GM19328 (cell line): ENCODE measurements at regions not wholly inside any gene's neighbourhood (a gene's known extent, or its start where the extent isn't known, plus 50 kb on each side); places are given as distances from the start of the nearest gene placed in this dataset.
A peak's percentile ranks its signal among the peaks of the same experiment; 100 is the strongest.

Experiments used
- ATAC-seq: cut with Tn5 transposase; IDR thresholded peaks from one replicate; pipeline ENCODE4 v1.9.1; 2021; ENCODE audit warnings: mild to moderate bottlenecking, moderate library complexity; ENCODE audit not compliant: unreplicated experiment

DNA sequence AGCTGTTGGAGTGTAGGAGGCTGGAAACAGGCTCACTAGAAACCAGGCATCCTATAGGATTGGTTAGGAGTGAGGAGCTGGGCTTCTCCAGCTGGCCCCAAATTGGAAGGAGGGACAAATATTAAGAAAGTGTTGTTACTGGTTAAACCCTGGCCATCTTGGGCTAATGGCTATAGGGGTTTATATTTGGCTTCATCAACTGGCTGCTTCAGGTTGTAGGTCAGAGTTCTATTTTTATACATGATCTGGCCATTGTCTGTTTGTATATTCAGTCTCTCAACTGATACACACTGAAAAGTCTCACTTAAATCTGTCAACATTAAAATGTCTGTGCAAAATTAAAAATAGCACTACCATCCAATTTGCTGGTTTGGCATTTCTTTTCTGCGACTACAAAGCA, 70.2 kb upstream of the ARRDC4 start:
- ATAC-seq: no peak

GRCh38 chr15:97892167-97892938, 68.2 kb upstream of the ARRDC4 start:
- no peak for ATAC-seq

DNA sequence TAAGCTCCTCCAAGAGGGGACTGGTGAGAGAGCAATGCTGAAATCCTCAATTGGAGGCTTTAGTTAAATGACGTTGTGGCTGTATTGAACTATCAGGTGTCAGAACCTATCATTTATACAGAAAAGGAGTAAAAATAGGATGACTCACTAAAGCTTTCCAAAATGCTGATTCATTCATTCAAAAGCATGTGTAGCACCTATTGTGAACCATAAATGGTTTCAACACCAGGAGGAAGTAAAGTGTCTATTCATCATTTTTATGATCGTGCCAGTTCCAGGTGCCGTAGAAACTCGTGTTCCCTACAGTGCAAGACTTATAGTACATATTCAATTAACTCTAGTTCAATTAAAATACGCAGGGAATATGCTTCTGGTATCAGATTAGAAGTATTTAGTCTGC, 66.5 kb upstream of the ARRDC4 start:
- ATAC-seq: no peak

GRCh38 chr15:97899981-97900380, 60.5 kb upstream of the ARRDC4 start:
- ATAC-seq: no peak

GRCh38 chr15:97902140-97902780, 58.2 kb upstream of the ARRDC4 start:
- no peak for ATAC-seq

GRCh38 chr15:97903560-97903959, 56.9 kb upstream of the ARRDC4 start:
- no peak for ATAC-seq

DNA sequence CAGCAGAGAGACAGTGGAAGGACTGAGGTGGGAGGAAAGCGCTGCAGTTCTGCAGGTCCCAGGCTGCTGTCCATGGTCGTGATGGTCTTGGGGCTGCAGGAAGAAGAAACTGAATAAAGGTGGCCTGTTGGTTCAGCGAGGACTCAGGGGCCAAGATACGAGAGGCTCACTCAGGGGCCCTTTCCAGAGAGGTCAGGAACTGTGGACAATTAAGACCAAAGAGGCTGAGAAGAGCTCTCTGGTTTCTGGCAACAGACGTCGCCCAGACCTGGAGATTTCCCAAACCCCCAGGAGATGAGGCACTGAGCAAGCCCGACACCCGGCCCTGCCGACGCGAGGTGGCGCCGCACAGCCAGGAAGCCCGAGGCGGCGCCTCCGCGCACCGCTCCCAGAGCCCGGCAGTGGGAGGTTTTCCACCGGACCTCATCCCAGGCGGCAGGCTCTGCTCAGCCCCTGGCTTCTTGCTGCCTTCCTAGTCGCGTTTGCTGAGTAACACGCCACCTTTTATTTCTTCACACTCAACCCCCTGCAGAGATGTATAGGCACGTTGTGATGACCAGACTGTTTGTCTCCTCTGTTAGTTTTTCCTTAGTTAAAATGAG, 56.4 kb upstream of the ARRDC4 start:
- no peak for ATAC-seq

- ATAC-seq: peak; percentile 91
These were observed 51.1 kb upstream of the ARRDC4 start for GRCh38 chr15:97909291-97909891.
